Sigmoid colon (tissue), 6 donors: ENCODE measurements at regions not wholly inside any gene's neighbourhood (a gene's known extent, or its start where the extent isn't known, plus 50 kb on each side); places are given as distances from the start of the nearest gene placed in this dataset.

Source experiments
- DNase-seq: peaks from one replicate; pipeline ENCODE4 v3.0.0-alpha.2; 2019
- H3K27ac ChIP-seq, 4 donors: fragments of 200-600 bp; sonication (generic); one replicate each; pipeline ENCODE4 v1.5.1; 2016 to 2019; ENCODE audit warnings: mild to moderate bottlenecking in 1 of 4
- H3K27me3 ChIP-seq, 3 donors: fragments of 200-600 bp; sonication (generic); one replicate each; pipeline ENCODE4 v1.5.1; 2019; ENCODE audit warnings: mild to moderate bottlenecking in 1 of 3
- H3K36me3 ChIP-seq, 4 donors: fragments of 200-600 bp; sonication (generic); one replicate each; pipeline ENCODE4 v1.5.1; 2016 to 2019
- H3K4me1 ChIP-seq, 4 donors: fragments of 200-600 bp; sonication (generic); one replicate each; pipeline ENCODE4 v1.5.1; 2017 to 2019
- H3K4me3 ChIP-seq, 4 donors: fragments of 200-600 bp; sonication (generic); one replicate each; pipeline ENCODE4 v1.5.1; 2017 to 2019; ENCODE audit warnings: mild to moderate bottlenecking in 2 of 4, moderate library complexity in 1 of 4
- H3K9me3 ChIP-seq, 4 donors: fragments of 200-600 bp in 3 of 4; sonication (generic) in 3 of 4; one replicate each; pipeline versions ENCODE4 v1.5.1 to v1.6.1; 2013 to 2019
- EP300 ChIP-seq, 4 donors: sonication (generic); formaldehyde crosslinking; IDR thresholded peaks; one replicate each; pipeline ENCODE4 v1.6.1; 2017; ENCODE audit warnings: antibody characterized with exemption in 4 of 4
- POLR2A ChIP-seq, 2 donors: fragments of 450-650 bp; IDR thresholded peaks; one replicate each; pipeline ENCODE4 v1.6.1; 2016; ENCODE audit warnings: antibody characterized with exemption in 2 of 2, mild to moderate bottlenecking in 2 of 2, moderate library complexity in 2 of 2
- POLR2AphosphoS5 ChIP-seq, 4 donors: sonication (generic); formaldehyde crosslinking; IDR thresholded peaks; one replicate each; pipeline ENCODE4 v1.6.1; 2017; ENCODE audit warnings: antibody characterized with exemption in 4 of 4
- WGBS, 2 donors: extraction: QIAGEN DNeasy Blood & Tissue Kit; methylation state at CpG; one replicate each; pipeline ENCODE4 v1.1.7; 2013; 5-methylcytosine and 5-hydroxymethylcytosine counted together
- intact Hi-C: fragments of 100-400 bp; cut with DNase I; formaldehyde crosslinking; loops from one replicate; pipeline ENCODE4 v1.15.1; 2023
- TF ChIP-seq, protein P1 (sequence below), 4 experiments: fragments of 450-650 bp in 3 of 4; fragments of 200-600 bp in 1 of 4; IDR thresholded peaks; one replicate each; pipeline ENCODE4 v1.5.1; 2016 to 2019; ENCODE audit warnings: antibody characterized with exemption in 4 of 4, mild to moderate bottlenecking in 3 of 4, moderate library complexity in 2 of 4
- donor health status: healthy with polysubstance abuse.
- donor health status: healthy.

- Histone ChIP-seq H3K9me3 (no peaks in the 10 kb centered on the region), H3K27ac (no peak overlapping the region), H3K36me3 (no peaks in the 10 kb centered on the region), H3K4me3 (no peak overlapping the region), H3K4me1 (no peaks in the 10 kb centered on the region), H3K27me3 (no peaks in the 10 kb centered on the region)
- intact Hi-C loops: no loop called here
- TF ChIP-seq EP300 (IDR thresholded peaks at IDR 0.05): no peak
- no peak for TF ChIP-seq POLR2A (IDR thresholded peaks at IDR 0.05)
- TF ChIP-seq POLR2AphosphoS5 (IDR thresholded peaks at IDR 0.05): no peak
- TF ChIP-seq, protein P1, sequence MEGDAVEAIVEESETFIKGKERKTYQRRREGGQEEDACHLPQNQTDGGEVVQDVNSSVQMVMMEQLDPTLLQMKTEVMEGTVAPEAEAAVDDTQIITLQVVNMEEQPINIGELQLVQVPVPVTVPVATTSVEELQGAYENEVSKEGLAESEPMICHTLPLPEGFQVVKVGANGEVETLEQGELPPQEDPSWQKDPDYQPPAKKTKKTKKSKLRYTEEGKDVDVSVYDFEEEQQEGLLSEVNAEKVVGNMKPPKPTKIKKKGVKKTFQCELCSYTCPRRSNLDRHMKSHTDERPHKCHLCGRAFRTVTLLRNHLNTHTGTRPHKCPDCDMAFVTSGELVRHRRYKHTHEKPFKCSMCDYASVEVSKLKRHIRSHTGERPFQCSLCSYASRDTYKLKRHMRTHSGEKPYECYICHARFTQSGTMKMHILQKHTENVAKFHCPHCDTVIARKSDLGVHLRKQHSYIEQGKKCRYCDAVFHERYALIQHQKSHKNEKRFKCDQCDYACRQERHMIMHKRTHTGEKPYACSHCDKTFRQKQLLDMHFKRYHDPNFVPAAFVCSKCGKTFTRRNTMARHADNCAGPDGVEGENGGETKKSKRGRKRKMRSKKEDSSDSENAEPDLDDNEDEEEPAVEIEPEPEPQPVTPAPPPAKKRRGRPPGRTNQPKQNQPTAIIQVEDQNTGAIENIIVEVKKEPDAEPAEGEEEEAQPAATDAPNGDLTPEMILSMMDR (IDR thresholded peaks at IDR 0.05): no peak
- 63 to 73% methylated on average over 4 of the region's 4 CpGs for WGBS, 2 donors
- no peak for DNase-seq
Observed at GRCh38 chr1:157292809-157293564, 154.8 kb upstream of the ETV3 start.

DNA sequence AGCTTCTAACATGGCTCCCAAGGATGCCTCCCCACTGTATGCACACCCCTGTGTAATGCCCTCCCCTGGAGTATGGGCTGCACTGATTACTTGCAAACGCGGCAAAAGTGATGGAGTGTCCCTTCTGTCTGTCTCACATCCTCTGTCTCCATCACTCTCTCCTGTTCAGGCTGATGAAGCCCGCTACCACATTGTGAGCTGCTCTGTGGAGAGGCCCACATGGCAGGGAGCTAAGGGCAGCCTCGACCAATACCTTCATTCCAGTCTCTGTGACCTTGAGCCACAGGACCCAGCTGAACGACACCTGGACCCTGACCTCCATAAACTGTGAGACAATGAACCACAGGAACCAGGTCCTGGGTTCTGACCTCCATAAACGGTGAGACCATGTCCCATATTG lies 154.1 kb upstream of the ETV3 start:
- H3K36me3 ChIP-seq: no peaks in the 10 kb centered on the region
- H3K4me3 ChIP-seq: no peak overlapping the region
- no peaks in the 10 kb centered on the region for H3K27me3 ChIP-seq
- WGBS, 2 donors: 83 to 85% methylated on average over 6 of the region's 6 CpGs
- DNase-seq: no peak
- TF ChIP-seq POLR2A (IDR thresholded peaks at IDR 0.05): no peak
- TF ChIP-seq, protein P1 (IDR thresholded peaks at IDR 0.05): no peak
- no peak for TF ChIP-seq EP300 (IDR thresholded peaks at IDR 0.05)
- no peak for TF ChIP-seq POLR2AphosphoS5 (IDR thresholded peaks at IDR 0.05)
- H3K4me1 ChIP-seq: no peaks in the 10 kb centered on the region
- intact Hi-C loops: no loop called here
- H3K27ac ChIP-seq: no peak overlapping the region
- H3K9me3 ChIP-seq: no peaks in the 10 kb centered on the region

DNA sequence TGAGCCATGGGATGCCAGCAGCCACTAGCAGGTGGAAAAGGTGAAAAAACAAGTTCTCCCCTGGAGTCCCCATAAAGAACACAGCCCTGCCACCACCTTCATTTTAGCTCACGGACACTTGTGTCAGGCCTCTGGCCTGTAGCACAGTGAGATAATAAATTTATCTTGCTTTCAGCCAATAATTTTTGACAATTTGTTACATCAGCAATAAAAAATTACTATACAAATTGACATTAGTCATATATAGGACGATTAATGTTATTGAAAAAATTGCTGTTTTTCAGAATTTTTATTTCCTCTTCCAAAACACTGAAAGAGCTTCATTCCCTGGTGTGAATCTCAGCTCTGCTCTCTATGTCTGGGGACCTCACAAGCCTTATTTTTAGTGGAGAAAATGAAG lies 152.9 kb upstream of the ETV3 start:
- intact Hi-C loops: no loop called here
- DNase-seq: no peak
- no peak for TF ChIP-seq POLR2AphosphoS5 (IDR thresholded peaks at IDR 0.05)
- TF ChIP-seq, protein P1 (IDR thresholded peaks at IDR 0.05): no peak
- Histone ChIP-seq H3K27ac (no peak overlapping the region), H3K4me1 (no peaks in the 10 kb centered on the region), H3K4me3 (no peak overlapping the region), H3K27me3 (no peaks in the 10 kb centered on the region), H3K9me3 (no peaks in the 10 kb centered on the region), H3K36me3 (no peaks in the 10 kb centered on the region)
- WGBS, 2 donors: 73 to 77% methylated on average over 2 of the region's 2 CpGs

DNA sequence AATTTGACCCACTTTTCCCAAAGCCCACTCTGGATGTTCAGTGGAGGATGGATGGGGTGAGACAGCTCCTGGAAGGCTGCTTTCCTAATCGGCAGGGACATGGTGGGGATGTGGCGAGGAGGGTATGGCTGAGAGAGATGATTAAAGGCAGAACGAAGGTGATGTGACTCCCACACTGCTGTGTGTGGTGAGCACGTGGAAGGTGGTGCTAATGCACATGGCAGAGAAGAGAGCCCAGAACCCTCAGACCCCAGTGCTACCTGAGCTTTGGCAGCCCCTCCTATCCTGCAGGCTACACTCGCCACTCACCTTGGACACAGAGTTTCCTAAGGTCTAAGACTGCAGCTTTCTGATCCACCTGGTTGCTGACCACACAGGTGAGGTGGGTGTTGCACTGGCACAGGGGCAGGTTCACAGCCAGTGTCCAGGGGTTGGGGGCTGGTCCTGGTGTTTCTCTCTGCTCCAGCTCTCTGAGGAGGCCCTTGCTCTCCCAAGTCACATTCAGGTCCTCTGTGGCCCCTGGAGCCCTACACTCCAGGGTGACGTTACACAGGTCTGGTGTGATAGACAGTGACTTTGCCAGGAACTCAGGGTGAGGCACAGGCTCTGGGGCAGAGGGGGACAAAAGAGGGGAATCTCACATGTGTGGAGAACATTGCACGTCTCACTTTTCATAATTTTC lies 151.4 kb upstream of the ETV3 start:
- WGBS, 2 donors: 75 to 84% methylated on average over 7 of the region's 7 CpGs
- H3K4me1 ChIP-seq: no peaks in the 10 kb centered on the region
- no peak for DNase-seq
- no peaks in the 10 kb centered on the region for H3K27me3 ChIP-seq
- H3K4me3 ChIP-seq: no peak overlapping the region
- no peaks in the 10 kb centered on the region for H3K9me3 ChIP-seq
- intact Hi-C loops: no loop called here
- no peaks in the 10 kb centered on the region for H3K36me3 ChIP-seq
- TF ChIP-seq POLR2A (IDR thresholded peaks at IDR 0.05) (no peak), EP300 (IDR thresholded peaks at IDR 0.05) (no peak), POLR2AphosphoS5 (IDR thresholded peaks at IDR 0.05) (no peak)
- TF ChIP-seq, protein P1 (IDR thresholded peaks at IDR 0.05): no peak
- no peak overlapping the region for H3K27ac ChIP-seq
